Stimulated activated CD4-positive, alpha-beta T cell treated with anti-CD3 and anti-CD28 coated beads, Interleukin-2, amount 100 ng/mL, for 48 hours (primary cell): ENCODE measurements at regions not wholly inside any gene's neighbourhood (a gene's known extent, or its start where the extent isn't known, plus 50 kb on each side); places are given as distances from the start of the nearest gene placed in this dataset.
"Not testable (repeated sequence)": the region's sequence is repeated elsewhere in the genome, so short reads cannot be mapped to it uniquely, and the experiment has no call there.

Experiments
- DNase-seq, 2 donors: peaks; one replicate each; pipeline ENCODE4 v3.0.0-alpha.2; 2020

- DNase-seq: peak in 1 of 2 donors; percentile 13
These were observed 86.0 kb upstream of the TET2 start for GRCh38 chr4:105060628-105061027.

- peak; percentile 9 to 18 for DNase-seq
These were observed 85.5 kb upstream of the TET2 start for GRCh38 chr4:105061136-105061696.

- no peak for DNase-seq
These were observed 84.9 kb upstream of the TET2 start for GRCh38 chr4:105061731-105062130.

- no peak for DNase-seq
These were observed 80.3 kb upstream of the TET2 start for GRCh38 chr4:105066401-105066800.

GRCh38 chr4:105067431-105067830, 79.2 kb upstream of the TET2 start:
- no peak for DNase-seq

GRCh38 chr4:105067946-105068345, 78.7 kb upstream of the TET2 start:
- DNase-seq: no peak

- no peak for DNase-seq
These were observed 78.2 kb upstream of the TET2 start for GRCh38 chr4:105068516-105068915.

- DNase-seq: not testable (repeated sequence)
These were observed 74.6 kb upstream of the TET2 start for GRCh38 chr4:105072095-105072494.

GRCh38 chr4:105074097-105074496, 72.6 kb upstream of the TET2 start:
- DNase-seq: no peak

GRCh38 chr4:105075045-105075444, 71.6 kb upstream of the TET2 start:
- DNase-seq: no peak

GRCh38 chr4:105088110-105088879, 58.4 kb upstream of the TET2 start:
- DNase-seq: no peak

- no peak for DNase-seq
These were observed 54.3 kb upstream of the TET2 start for GRCh38 chr4:105092356-105092755.

GRCh38 chr4:105092768-105093167, 53.9 kb upstream of the TET2 start:
- DNase-seq: no peak

- DNase-seq: no peak
These were observed 52.7 kb upstream of the TET2 start for GRCh38 chr4:105093975-105094374.
